ENCODE measurements at regions not wholly inside any gene's neighbourhood (a gene's known extent, or its start where the extent isn't known, plus 50 kb on each side); places are given as distances from the start of the nearest gene placed in this dataset.

DNA sequence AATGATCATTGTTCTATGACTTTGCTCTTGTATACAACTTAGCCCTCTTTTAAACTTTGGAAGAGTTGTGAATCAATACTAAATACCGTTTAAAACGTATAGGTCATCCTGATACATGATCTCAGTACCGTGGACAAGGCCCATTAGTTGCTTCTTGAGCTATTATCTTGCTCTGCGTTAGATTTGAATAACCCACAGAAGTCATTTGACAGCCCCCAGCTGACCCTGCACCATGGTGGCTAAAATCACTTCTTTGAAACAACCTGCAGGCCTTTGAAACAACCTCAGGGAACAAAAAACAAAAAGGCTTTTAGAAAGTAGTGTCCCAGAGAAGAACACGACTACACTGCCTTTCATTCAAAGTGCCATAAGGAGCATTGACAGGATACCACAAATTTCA is 473.0 kb upstream of the ADGRL2 start:
- TF ChIP-seq EP300 (IDR thresholded peaks at IDR 0.05) = no peak
- no peak for TF ChIP-seq POLR2A (IDR thresholded peaks at IDR 0.05)

Measured in sigmoid colon (tissue), 4 donors.